ENCODE measurements at regions not wholly inside any gene's neighbourhood (a gene's known extent, or its start where the extent isn't known, plus 50 kb on each side); places are given as distances from the start of the nearest gene placed in this dataset.
"Not testable (repeated sequence)": the region's sequence is repeated elsewhere in the genome, so short reads cannot be mapped to it uniquely, and the experiment has no call there.

DNA sequence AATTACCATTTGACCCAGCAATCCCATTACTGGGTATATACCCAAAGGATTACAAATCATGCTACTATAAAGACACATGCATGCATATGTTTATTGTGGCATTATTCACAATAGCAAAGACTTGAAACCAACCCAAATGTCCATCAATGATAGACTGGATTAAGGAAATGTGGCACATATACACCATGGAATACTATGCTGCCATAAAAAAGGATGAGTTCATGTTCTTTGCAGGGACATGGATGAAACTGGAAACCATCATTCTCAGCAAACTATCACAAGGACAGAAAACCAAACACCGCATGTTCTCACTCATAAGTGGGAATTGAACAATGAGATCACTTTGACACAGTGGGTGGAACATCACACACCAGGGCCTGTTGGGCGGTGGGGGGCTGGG is 83.9 kb upstream of the MAP3K1 start:
- FAIRE-seq: not testable (repeated sequence)

DNA sequence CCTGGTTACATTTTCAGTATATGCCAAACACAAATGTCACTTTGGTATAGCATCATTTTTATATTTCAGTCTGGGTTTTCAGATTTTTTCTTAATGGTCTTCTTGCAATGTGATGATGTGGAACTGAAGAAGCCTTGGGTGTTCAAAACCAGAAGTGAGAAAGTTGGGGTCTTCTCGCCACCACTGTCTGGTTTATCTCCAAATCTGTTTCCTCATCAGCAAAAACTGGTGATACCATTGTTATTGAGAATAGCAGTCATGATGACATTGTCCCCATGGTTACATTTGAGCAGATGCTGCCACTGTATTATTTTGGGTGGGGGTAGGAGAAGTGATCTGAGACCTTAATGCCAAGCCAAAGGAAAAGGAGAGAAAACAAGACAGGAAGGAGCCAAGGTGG is 85.9 kb upstream of the MAP3K1 start:
- FAIRE-seq: no peak

DNA sequence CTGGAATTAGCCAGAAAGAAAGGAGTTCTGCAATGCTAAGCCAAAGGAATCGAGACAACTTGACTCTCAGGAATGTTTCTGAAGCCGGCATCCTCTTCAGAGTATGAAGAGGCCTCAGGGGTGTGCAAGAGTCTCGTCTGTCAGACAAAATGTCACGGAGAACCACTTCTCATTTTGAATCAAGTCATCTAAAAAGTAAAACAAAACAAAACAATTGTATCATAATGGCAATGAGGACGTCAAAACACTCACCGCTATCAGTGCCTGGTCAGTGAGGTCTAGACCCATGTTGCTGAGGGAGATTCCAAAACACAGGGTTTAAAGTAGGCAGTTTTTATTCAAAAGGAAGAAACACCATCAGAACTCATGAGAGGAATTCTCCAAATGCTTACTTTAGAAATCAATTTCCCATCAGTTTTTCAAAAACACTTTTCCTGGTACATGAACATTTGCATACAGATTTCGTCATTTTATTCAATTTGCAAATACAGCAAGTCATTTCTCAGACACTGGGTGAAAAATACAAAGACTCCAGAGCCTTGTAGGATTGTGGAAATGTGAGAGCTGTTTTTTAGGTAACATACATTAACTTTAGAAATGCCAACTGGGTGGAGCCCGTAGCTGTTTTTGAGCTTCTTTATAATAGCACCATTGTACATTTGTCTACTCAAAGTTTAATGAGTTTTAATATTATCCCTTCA is 89.5 kb upstream of the MAP3K1 start:
- FAIRE-seq: no peak

DNA sequence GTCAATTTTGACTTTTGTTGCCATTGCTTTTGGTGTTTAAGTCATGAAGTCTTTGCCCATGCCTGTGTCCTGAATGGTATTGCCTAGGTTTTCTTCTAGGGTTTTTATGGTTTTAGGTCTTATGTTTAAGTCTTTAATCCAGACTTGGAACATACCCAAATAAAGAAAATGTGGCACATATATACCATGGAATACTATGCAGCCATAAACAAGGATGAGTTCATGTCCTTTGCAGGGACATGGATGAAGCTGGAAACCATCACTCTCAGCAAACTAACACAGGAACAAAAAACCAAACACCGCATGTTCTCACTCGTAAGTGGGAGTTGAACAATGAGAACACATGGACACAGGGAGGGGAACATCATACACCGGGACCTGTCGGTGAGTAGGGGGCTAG is 90.5 kb upstream of the MAP3K1 start:
- not testable (repeated sequence) for FAIRE-seq

DNA sequence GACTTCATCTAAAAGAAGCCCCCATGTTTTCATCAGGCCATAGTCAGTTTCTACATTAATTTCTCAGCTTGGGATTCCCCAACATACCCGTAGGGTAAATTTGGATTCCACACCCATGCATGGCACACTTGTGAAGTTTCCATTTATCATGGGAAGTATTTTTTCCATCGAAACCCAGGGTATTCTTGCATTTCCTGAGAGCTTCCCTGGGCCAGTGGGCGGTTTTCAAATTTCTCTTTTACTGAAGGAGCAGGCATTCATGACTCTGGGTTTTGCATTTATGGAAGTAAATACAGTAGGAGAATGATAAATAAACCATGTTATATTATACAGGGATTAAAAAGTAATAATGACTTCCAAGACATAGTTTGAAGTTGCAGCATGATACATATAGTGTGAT is 93.0 kb upstream of the MAP3K1 start:
- no peak for FAIRE-seq

DNA sequence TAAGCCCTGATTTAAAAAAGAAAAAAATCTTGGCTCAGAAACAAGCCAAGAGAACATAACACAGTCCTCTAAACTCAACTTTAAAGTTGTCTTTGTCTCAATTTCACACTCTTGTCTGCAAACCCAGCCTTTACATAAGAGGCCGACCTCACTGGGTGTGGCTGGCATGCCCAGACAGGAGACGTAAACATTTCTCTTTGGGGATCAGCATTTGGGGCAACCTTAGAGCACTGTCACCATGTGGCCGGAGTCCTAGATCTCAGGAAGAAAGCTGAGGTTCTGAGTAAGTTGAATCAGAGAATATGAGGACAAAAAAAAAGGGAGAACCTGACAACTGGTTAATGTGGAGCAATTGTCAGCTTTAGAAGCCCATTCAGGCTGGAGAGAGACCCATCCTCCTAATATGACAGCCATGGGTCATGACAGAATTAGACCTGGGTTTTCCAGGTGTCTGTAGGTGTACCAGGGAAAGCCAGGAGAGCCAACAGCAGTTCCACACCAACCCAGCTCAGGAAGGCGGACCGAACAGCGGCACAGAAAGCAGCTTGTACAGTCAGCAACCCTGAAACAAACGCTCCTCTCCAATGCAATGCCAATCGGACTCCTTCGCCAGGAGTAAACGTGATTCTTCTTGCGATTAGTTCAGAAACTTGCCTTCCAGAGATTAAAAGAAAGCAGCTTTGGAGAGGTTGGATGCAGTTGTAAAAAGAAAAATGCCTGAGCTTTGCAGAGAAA is 97.9 kb upstream of the MAP3K1 start:
- FAIRE-seq: no peak

DNA sequence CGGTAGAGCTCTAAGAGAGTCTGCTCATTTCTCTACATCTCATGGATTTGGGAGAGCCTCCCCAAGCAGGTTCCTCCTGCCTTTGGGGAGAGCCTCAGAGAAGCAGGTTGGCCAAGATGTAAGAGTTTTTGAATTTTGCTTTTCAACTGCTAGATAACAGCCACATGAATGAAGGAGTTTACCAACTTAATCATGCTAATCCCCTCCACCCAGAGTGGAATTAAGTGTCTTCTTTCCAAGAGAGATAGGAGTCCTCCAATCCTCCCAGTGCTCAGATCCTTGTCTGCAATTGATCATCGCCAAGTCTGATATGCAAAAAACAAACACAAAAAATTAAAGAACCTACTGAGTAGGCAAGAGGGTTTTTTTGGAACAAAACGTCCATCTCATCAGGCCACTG is 99.4 kb upstream of the MAP3K1 start:
- FAIRE-seq: no peak

DNA sequence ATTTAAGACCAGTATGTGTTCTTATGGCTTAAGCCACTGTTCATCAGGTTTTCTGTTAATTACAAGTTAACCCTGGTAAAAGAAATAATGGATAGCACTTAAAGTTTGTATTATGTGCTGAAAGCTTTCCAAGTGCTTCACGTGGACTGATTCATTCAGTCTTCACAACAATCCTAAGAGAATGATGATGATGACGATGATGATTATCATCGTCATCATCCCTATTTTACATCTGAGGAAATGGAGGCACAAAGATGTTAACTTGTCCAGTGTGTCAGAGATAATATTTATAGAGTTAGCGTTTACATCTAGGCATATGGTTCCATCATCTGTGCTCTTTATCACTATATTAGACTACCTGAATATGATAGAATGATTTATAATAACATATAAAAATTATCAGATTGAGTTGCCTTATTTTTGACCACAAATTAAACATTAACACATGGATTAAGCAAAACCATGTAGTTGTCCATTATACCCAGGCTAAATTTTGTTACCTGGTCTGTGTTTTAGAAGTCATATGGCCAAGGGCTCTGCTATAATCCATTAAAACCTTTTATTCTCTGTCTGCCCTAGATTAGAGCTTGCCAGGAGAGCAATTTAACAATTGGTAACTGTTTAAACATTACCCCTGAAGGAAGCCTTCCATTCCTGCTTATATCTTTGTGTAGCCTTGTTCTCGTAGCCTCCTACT is 102.3 kb upstream of the MAP3K1 start:
- no peak for FAIRE-seq

DNA sequence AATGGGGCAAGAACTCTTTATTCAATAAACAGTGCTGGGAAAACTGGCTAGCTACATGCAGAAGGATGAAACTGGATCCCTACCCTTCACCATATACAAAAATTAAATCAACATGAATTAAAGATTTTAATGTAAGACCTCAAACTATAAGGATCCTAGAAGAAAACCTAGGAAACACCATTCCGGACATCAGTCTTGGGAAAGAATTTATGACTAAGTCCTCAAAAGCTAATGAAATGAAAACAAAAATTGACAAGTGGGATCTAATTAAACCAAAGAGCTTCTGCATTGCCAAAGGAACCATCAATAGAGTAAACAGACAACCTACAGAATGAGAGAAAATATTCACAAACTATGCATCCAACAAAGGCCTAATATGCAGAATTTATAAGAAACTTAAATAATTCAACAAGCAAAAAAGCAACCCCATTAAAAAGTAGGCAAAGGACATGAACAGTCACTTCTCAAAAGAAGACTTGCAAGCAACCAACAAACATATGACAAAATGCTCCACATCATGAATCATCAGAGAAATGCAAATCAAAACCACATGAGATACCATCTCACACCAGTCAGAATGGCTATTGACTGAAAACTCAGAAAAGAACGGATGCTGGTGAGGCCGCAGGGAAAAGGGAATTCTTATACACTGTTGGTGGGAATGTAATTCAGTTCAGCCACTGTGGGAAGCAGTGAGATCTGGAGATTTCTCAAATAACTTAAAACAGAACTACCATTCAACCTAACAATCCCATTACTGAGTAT is 104.3 kb upstream of the MAP3K1 start:
- no peak for FAIRE-seq

DNA sequence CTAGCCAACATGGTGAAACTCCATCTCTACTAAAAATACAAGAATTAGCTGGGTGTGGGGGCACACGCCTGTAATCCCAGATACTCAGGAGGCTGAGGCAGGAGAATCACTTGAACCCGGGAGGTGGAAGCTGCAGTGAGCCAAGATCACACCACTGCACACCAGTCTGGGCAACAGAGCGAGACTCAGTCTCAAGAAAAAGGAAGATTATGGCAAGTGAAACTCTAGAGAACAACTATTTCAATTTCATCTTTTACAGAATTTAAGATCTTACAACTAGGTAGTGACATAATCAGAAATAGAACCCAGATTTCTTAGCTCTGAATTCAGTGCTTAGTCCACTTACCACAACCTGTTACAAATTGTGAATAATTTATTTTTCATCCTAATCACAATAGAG is 108.8 kb upstream of the MAP3K1 start:
- no peak for FAIRE-seq

DNA sequence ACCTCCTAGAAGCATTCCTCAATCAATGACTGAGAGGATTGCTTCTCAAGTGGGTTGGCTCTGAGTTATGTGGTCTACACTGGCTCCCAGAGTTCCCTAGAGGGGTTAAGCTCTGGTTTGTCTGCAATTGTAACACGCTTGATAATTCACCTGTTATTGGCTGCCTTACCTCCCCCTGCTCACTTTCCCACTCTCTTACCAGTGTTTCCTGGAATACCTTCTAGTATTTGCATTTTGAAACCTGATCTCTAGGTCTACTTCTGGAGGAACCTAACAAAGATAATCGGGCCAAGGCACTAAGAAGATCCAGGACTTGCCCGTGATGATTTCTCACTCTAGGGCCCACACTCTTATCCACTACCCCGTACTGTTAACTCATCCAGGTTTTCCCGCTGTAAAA is 110.1 kb upstream of the MAP3K1 start:
- FAIRE-seq: no peak

DNA sequence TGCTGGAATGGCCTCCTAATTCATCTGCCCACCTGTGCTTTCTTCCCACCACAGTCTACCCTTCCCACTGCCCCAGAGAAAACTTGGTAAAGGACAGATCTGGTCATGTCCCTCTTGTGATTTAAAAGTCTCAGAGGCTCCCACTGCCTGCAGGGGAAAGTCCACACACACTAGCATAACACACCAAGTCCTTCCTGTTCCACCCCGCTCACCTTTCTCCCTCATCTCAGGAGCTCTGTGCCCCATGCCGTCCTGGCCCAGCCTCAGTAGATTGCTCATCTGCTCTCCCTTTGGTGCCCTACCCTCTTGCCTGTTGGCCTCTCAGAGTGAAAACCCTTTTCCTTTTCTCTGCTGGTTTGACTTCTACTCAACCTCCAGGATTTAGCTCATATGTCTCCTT is 111.4 kb upstream of the MAP3K1 start:
- FAIRE-seq: no peak

DNA sequence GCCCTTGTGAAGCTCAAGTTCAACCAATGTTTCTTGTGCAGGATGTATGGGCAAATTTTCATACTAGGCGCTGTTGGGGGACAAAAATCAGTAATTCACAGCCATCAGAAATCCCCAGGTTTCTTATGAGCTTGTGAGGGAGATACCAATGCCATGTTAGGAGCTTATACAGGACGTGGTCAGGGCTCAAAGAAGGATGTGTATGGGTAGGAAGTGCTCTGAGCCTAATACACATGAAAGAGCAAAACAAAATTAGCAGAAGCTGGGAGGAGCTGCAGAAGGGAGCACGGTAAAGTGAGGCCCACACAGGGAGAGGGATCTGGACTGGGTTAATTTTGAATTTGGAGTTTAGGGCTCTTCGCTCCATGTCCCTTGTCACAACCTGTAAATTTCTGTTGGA is 114.6 kb upstream of the MAP3K1 start:
- no peak for FAIRE-seq

DNA sequence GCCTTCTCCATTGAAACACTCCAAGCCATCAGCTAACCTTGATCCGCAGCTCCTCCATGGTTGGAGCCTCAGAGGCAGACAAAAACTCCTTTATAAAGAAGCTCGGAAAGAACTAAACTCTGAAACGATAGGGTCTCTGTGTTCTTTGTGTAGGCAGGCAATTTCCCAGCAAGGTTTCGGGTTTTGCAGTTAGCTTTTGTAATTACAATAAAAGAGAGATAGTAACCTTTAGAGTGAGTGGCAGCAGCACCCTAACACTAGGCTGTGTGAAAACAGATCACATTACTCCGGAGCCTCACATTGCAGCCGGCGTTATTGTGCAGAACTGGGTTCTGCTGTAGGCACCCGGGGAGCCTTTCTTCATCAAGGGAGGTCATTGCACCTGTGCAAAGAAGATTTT is 115.8 kb upstream of the MAP3K1 start:
- FAIRE-seq: no peak

DNA sequence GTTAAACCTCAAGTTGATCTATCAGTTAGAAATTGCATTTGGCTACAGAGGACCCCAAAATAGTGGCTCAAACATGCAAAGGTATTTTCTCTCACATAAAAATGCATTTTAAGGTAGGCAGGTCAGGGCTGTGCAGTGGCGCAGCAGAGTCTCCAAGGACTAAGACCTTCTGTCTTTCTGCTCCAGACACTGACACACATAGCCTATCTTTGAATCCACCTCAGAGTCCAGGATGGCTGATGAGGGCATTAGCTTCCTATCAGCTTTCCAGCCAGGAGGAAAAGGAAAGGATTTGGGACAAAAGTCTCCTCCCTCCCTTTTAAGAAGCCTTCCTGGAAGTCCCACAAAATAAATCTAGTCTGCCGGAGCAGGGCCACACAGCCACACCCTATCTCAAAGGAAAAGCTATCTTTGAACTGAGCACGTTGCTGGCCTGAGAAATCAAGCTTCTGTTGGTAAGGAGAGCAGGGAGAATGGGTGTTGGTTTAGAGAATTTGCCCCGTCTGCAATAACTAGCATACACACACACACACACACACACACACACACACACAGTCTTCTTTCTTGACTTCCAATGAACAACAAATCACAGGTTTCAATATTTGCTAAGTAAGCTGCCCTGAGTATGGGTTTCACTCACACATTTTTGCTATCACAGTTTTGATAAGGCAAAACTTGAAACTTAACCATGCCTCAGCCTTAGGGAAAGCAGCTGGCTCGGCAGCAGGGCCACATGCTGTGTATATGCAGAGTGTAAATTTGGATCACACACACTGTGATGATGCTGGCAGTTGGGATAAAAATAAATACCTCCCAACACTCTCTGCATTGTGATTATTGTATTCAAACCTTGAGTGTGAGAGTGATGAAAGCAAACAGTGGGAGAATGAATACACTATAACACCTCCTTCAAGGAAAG is 116.6 kb upstream of the MAP3K1 start:
- FAIRE-seq: no peak

DNA sequence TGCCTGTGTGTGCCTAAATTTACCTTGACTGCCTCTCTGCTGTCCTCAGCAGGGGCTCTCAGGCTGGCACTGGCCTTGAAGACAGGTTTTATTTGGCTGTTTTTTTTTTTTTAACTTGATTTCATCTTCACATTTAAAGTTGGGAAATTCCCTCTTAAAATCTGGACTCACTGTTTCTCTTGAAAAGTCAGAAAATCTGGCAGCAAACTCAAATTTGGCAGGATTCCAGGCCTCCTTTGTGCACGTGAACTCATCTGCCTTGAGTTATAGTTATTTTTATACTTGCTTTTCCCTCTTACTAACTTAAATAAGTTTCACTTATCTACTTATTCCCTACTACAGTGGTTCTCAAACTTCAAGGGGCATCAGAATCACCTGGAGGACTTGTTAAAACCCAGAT is 118.4 kb upstream of the MAP3K1 start:
- FAIRE-seq: no peak

DNA sequence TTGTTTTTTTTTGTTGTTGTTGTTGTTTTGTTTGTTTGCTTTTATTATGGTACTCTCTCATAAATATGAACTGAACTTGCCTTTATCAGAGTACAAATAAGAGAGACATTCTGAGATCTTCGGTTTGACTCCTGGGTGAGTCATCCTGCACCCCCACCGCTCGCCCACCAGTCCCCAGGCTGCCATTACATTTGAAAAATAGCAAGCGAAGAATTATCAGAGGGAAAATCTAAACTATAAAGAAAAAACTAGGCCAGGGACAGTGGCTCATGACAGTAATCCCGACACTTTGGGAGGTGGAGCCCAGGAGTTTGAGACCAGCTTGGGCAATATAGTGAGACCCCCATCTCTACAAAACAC is 122.1 kb upstream of the MAP3K1 start:
- FAIRE-seq: no peak

DNA sequence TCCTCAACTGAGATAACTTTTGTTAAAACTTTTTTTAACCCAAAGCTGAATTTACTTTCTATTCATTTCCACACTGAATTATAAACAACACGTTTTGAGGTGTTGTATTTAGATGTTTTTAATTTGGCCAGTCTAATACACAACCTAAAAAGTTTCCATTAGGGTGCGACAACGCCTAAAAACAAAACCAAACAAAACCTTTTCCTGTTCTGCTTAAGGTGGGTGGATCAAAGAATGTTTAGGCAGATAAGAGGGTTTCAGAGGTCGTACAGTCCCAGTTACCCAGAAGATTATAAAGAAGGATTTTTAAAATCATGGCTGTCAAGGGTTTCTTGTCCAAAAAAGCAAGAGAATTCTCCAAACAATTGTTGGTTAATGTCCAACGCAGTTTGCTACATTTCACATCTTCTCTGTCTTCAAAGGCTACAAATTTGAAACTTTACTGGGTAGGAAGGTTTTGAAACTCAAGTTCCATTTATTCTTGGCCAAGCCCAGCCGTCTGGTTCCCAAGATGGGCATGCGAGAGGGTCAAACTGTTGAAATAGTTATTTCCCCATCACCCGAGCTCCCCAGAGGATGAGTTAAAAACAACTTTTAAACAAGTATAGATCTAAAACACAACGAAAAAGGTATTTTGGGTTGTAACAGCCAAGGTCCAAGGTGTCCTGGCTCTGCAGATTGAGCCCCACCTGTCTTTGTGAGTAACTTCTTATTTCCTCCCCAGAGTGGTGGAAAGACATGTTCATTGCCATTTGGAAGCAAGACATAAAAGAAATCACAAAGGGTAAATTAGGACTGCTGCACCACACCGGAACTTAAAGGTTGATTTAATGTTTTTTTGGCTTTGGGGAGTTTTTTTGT is 122.8 kb upstream of the MAP3K1 start:
- no peak for FAIRE-seq

DNA sequence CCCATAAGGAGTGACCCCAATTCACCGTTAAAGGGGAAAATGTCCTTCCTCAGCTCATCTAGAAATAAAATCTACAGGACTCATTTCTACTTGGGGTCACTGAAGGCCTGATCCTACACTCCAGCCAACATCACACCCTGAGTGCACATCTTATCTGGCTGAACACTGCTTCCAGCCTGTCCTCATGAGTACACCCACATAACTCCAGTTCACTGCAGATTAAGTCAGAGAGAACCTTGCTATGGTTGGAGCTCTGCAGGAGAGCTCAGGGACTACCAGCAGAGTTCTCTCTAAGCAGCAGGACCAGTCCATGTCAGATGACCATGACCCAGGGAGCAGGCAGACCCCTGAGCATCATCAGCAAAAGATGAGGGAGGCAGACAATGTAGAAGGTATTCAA is 126.9 kb upstream of the MAP3K1 start:
- no peak for FAIRE-seq

DNA sequence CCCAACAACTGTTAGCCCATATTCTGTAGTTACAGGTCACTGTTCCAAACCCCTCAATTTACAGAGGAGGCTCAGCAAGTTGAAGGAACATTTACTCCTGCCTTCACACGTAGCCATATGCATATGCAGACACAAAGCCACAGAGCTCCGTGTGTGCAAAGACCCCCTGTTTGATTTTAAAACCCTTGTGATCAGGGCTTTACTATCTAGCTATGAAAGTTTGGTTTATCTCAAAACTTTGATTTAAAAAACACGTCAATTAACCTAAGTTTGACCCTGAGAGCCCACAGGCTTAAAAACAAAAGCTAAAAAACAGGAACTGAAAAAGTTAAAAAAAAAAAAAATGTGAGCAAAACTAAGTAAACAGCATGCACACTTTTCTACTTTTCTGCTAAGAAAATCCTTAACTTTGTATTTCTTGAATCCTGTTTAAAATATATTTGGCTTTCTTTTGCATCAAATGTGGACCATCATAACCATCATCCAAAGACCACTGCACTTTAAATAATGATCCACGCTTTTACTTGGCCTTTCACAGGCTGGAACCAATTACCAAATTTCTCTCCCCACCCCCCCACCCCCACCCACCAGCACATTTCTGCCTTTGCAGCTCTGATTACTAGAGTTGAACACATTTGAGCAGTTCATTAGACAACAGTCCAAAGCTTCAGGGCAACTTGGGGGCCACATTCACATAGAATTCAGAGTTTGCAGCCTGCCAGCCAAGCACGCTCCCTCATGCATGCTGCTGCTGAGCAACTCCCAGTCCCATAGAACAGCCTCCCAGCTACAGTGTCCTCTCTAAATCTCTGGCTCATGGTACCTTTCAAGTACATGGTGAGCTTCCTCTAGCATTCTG is 128.8 kb upstream of the MAP3K1 start:
- no peak for FAIRE-seq
